ENCODE measurements at regions not wholly inside any gene's neighbourhood (a gene's known extent, or its start where the extent isn't known, plus 50 kb on each side); places are given as distances from the start of the nearest gene placed in this dataset.

- TF ChIP-seq REST (IDR thresholded peaks at IDR 0.05; ENCODE audit: low read depth) (no peak), CEBPB (IDR thresholded peaks at IDR 0.05; ENCODE audit: low read depth) (no peak), SP1 (IDR thresholded peaks at IDR 0.05; ENCODE audit: low read depth) (no peak), EGR1 (IDR thresholded peaks at IDR 0.05; ENCODE audit: low read depth) (no peak)
Measured at GRCh38 chr3:39754549-39754948, 54.9 kb upstream of the MYRIP start (continued).

- ATAC-seq = no peak
- RAD21 ChIA-PET (ENCODE audit: low non-redundant PET in 1 of 2, low total read pairs in 2 of 2, uncharacterized antibody in 2 of 2, unreplicated experiment in 2 of 2) = no interaction called here
- Histone ChIP-seq H3K36me3 (ENCODE audit: control insufficient read depth in 1 of 2, insufficient read depth in 2 of 2, low read length in 2 of 2) (no peaks in the 10 kb centered on the region), H2AFZ (ENCODE audit: low read depth, low read length, poor library complexity, severe bottlenecking) (no peak overlapping the region), H3K27me3 (ENCODE audit: insufficient read depth, low read length) (no peaks in the 10 kb centered on the region), H3K79me2 (ENCODE audit: insufficient read depth, low read length) (no peaks in the 10 kb centered on the region), H3K4me2 (ENCODE audit: low read length) (no peak overlapping the region), H3K4me1 (ENCODE audit: control insufficient read depth in 1 of 2, insufficient read depth in 2 of 2, low read length in 2 of 2) (no peaks in the 10 kb centered on the region), H3K9ac (ENCODE audit: low read length) (no peak overlapping the region), H3K27ac (ENCODE audit: low read depth, low read length) (no peak overlapping the region), H3K4me3 (replicated peaks in 1 of 2; ENCODE audit: low read depth in 1 of 2, low read length in 2 of 2) (no peak overlapping the region), H4K20me1 (ENCODE audit: insufficient read depth) (no peaks in the 10 kb centered on the region; the same call in 1 of the 2 replicates), H3K9me2 (ENCODE audit: insufficient read depth) (no peaks in the 10 kb centered on the region), H3K9me3 (ENCODE audit: control insufficient read depth in 1 of 2, insufficient read depth in 1 of 2, low read depth in 1 of 2, low read length in 2 of 2) (no peaks in the 10 kb centered on the region)
- BruUV-seq (replicated peaks) = no TSS peak
- POLR2A ChIA-PET = no interaction called here
- CTCF ChIA-PET = no interaction called here
- no peak for DNase-seq (ENCODE audit: low read depth, low spot score)
- intact Hi-C loops (cut with micrococcal nuclease) = no loop called here
- TF ChIP-seq TCF7L2 (IDR thresholded peaks at IDR 0.05; ENCODE audit: borderline replicate concordance, extremely low read depth, insufficient read depth, insufficient read length) (no peak), SIN3A (IDR thresholded peaks at IDR 0.05; ENCODE audit: low read depth) (no peak), ELF1 (IDR thresholded peaks at IDR 0.05; ENCODE audit: borderline replicate concordance, low read depth) (no peak), POLR2A (IDR thresholded peaks at IDR 0.05; ENCODE audit: borderline replicate concordance, extremely low read depth, insufficient read depth, insufficient read length) (no peak), JUND (IDR thresholded peaks at IDR 0.05) (no peak), EZH2phosphoT487 (IDR thresholded peaks at IDR 0.05; ENCODE audit: borderline replicate concordance) (no peak), MAX (IDR thresholded peaks at IDR 0.05) (no peak), CEBPB (IDR thresholded peaks at IDR 0.05; ENCODE audit: low read depth) (no peak), CTCF (IDR thresholded peaks at IDR 0.05 in 2 of 3, conservative IDR thresholded peaks at IDR 0.05 in 1 of 3; ENCODE audit: borderline replicate concordance in 1 of 3, insufficient read depth in 1 of 3, low read depth in 2 of 3, low read length in 2 of 3) (no peak), ZFX (IDR thresholded peaks at IDR 0.05) (no peak), ZNF274 (IDR thresholded peaks at IDR 0.05; ENCODE audit: low read depth, low read length) (no peak), ATF3 (IDR thresholded peaks at IDR 0.05) (no peak)
Measured at GRCh38 chr3:39755100-39755499, 54.3 kb upstream of the MYRIP start.

All from HCT116 (cell line).